Skeletal muscle tissue (tissue), 3 donors: ENCODE measurements at regions not wholly inside any gene's neighbourhood (a gene's known extent, or its start where the extent isn't known, plus 50 kb on each side); places are given as distances from the start of the nearest gene placed in this dataset.

Experiments
- H3K27ac ChIP-seq: one replicate; pipeline ENCODE4 v1.7.0; 2013; ENCODE audit warnings: mild to moderate bottlenecking, low read depth, low read length, inconsistent platforms
- H3K27me3 ChIP-seq, 3 donors: one replicate each; pipeline ENCODE4 v1.7.0; 2013; ENCODE audit warnings: low read length in 3 of 3; ENCODE audit not compliant: control insufficient read depth in 3 of 3, insufficient read depth in 3 of 3
- H3K36me3 ChIP-seq, 3 donors: one replicate each; pipeline ENCODE4 v1.7.0; 2013; ENCODE audit warnings: low read length in 3 of 3; ENCODE audit not compliant: control insufficient read depth in 3 of 3, insufficient read depth in 3 of 3
- H3K4me1 ChIP-seq, 3 donors: one replicate each; pipeline ENCODE4 v1.7.0; 2013; ENCODE audit warnings: low read length in 3 of 3, mild to moderate bottlenecking in 3 of 3; ENCODE audit not compliant: control insufficient read depth in 3 of 3, insufficient read depth in 3 of 3
- H3K4me3 ChIP-seq, 3 donors: one replicate each; pipeline ENCODE4 v1.7.0; 2013; ENCODE audit warnings: low read length in 3 of 3
- H3K9ac ChIP-seq, 3 donors: one replicate each; pipeline ENCODE4 v1.7.0; 2013; ENCODE audit warnings: low read length in 3 of 3, mild to moderate bottlenecking in 3 of 3, moderate library complexity in 2 of 3, low read depth in 1 of 3
- H3K9me3 ChIP-seq, 3 donors: one replicate each; pipeline ENCODE4 v1.7.0; 2013; ENCODE audit warnings: low read length in 3 of 3; ENCODE audit not compliant: control insufficient read depth in 3 of 3
- donor health status: Osteomylitis.

GRCh38 chr10:61356354-61356753 lies 96.8 kb downstream of the TMEM26 start:
- no peaks in the 10 kb centered on the region for H3K4me1 ChIP-seq
- H3K9ac ChIP-seq, result no peak overlapping the region
- no peaks in the 10 kb centered on the region for H3K9me3 ChIP-seq
- H3K4me3 ChIP-seq, result no peak overlapping the region
- H3K27ac ChIP-seq, result no peak overlapping the region
- no peaks in the 10 kb centered on the region for H3K27me3 ChIP-seq
- no peaks in the 10 kb centered on the region for H3K36me3 ChIP-seq

GRCh38 chr10:61355211-61355610 lies 98.0 kb downstream of the TMEM26 start:
- no peaks in the 10 kb centered on the region for H3K36me3 ChIP-seq
- no peak overlapping the region for H3K9ac ChIP-seq
- no peak overlapping the region for H3K4me3 ChIP-seq
- no peak overlapping the region for H3K27ac ChIP-seq
- no peaks in the 10 kb centered on the region for H3K9me3 ChIP-seq
- no peaks in the 10 kb centered on the region for H3K4me1 ChIP-seq
- H3K27me3 ChIP-seq, result no peaks in the 10 kb centered on the region

- H3K27ac ChIP-seq, result no peak overlapping the region
- H3K9ac ChIP-seq, result no peak overlapping the region
- no peaks in the 10 kb centered on the region for H3K27me3 ChIP-seq
- no peaks in the 10 kb centered on the region for H3K9me3 ChIP-seq
- H3K36me3 ChIP-seq, result no peaks in the 10 kb centered on the region
- H3K4me1 ChIP-seq, result no peaks in the 10 kb centered on the region
- no peak overlapping the region for H3K4me3 ChIP-seq
Measured at GRCh38 chr10:61354401-61354975, 98.7 kb downstream of the TMEM26 start.

- Histone ChIP-seq H3K9me3 (no peaks in the 10 kb centered on the region), H3K27me3 (no peaks in the 10 kb centered on the region), H3K27ac (no peak overlapping the region), H3K9ac (no peak overlapping the region), H3K4me3 (no peak overlapping the region), H3K36me3 (no peaks in the 10 kb centered on the region), H3K4me1 (no peaks in the 10 kb centered on the region)
Measured at GRCh38 chr10:61350794-61351193, 102.4 kb downstream of the TMEM26 start.

- Histone ChIP-seq H3K9ac (no peak overlapping the region), H3K27me3 (no peaks in the 10 kb centered on the region), H3K9me3 (no peaks in the 10 kb centered on the region), H3K27ac (no peak overlapping the region), H3K4me1 (no peaks in the 10 kb centered on the region), H3K36me3 (no peaks in the 10 kb centered on the region), H3K4me3 (no peak overlapping the region)
Measured at GRCh38 chr10:61350068-61350467, 103.1 kb downstream of the TMEM26 start.

GRCh38 chr10:61346796-61347413 lies 106.3 kb downstream of the TMEM26 start:
- Histone ChIP-seq H3K9me3 (no peaks in the 10 kb centered on the region), H3K36me3 (no peaks in the 10 kb centered on the region), H3K4me1 (no peaks in the 10 kb centered on the region), H3K9ac (no peak overlapping the region), H3K4me3 (no peak overlapping the region), H3K27me3 (no peaks in the 10 kb centered on the region), H3K27ac (no peak overlapping the region)

GRCh38 chr10:61343796-61344195 lies 109.4 kb downstream of the TMEM26 start:
- Histone ChIP-seq H3K9ac (no peak overlapping the region), H3K27me3 (no peaks in the 10 kb centered on the region), H3K27ac (no peak overlapping the region), H3K4me3 (no peak overlapping the region), H3K36me3 (no peaks in the 10 kb centered on the region), H3K4me1 (no peaks in the 10 kb centered on the region), H3K9me3 (no peaks in the 10 kb centered on the region)

GRCh38 chr10:61342858-61343572 lies 110.2 kb downstream of the TMEM26 start:
- Histone ChIP-seq H3K4me1 (no peaks in the 10 kb centered on the region), H3K27me3 (no peaks in the 10 kb centered on the region), H3K36me3 (no peaks in the 10 kb centered on the region), H3K4me3 (no peak overlapping the region), H3K9me3 (no peaks in the 10 kb centered on the region), H3K27ac (no peak overlapping the region), H3K9ac (no peak overlapping the region)

- Histone ChIP-seq H3K27me3 (no peaks in the 10 kb centered on the region), H3K4me3 (no peak overlapping the region)
Measured at GRCh38 chr10:61341008-61341407, 112.2 kb downstream of the TMEM26 start.

GRCh38 chr10:61338146-61338545 lies 115.0 kb downstream of the TMEM26 start:
- Histone ChIP-seq H3K27me3 (no peaks in the 10 kb centered on the region), H3K9ac (no peak overlapping the region), H3K27ac (no peak overlapping the region)

More at GRCh38 chr10:61341008-61341407, 112.2 kb downstream of the TMEM26 start:
- no peak overlapping the region for H3K9ac ChIP-seq
- no peaks in the 10 kb centered on the region for H3K4me1 ChIP-seq
- no peaks in the 10 kb centered on the region for H3K36me3 ChIP-seq
- no peaks in the 10 kb centered on the region for H3K9me3 ChIP-seq
- H3K27ac ChIP-seq, result no peak overlapping the region

More at GRCh38 chr10:61338146-61338545, 115.0 kb downstream of the TMEM26 start:
- Histone ChIP-seq H3K9me3 (no peaks in the 10 kb centered on the region), H3K36me3 (no peaks in the 10 kb centered on the region), H3K4me3 (no peak overlapping the region), H3K4me1 (no peaks in the 10 kb centered on the region)
